ENCODE measurements at regions not wholly inside any gene's neighbourhood (a gene's known extent, or its start where the extent isn't known, plus 50 kb on each side); places are given as distances from the start of the nearest gene placed in this dataset.

DNA sequence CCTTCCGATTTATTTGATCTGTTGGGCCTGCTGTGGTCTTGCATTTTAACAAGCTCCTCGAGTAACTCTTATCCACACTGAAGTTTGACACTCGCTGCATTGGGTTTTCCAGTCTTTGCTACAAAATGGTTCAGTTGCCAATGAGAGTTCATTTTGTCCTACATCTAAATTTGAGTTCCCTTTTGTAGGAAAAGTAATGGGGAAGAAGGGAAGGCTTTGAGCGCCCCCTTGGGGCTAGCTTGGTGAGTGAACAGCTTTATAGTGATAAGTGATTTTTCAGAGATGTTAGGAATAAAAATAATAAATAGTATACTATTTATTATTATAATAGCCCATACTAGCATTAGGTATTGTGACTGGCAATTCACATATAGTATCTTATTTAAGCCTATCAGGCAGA, 89.9 kb upstream of the GNAQ start:
- H3K27me3 ChIP-seq = no peaks in the 10 kb centered on the region
- peak; percentile 33 to 79 (median 60) for DNase-seq
- H3K4me1 ChIP-seq = peaks cover 0 to 5% (median 0%) of the 10 kb centered on the region in 4 donors
- no peak overlapping the region for H3K4me3 ChIP-seq
- H3K36me3 ChIP-seq = no peaks in the 10 kb centered on the region
- H3K27ac ChIP-seq = no peak overlapping the region
- H3K9me3 ChIP-seq = no peaks in the 10 kb centered on the region
- no peak for TF ChIP-seq POLR2A (IDR thresholded peaks at IDR 0.05)
- TF ChIP-seq, protein P1, sequence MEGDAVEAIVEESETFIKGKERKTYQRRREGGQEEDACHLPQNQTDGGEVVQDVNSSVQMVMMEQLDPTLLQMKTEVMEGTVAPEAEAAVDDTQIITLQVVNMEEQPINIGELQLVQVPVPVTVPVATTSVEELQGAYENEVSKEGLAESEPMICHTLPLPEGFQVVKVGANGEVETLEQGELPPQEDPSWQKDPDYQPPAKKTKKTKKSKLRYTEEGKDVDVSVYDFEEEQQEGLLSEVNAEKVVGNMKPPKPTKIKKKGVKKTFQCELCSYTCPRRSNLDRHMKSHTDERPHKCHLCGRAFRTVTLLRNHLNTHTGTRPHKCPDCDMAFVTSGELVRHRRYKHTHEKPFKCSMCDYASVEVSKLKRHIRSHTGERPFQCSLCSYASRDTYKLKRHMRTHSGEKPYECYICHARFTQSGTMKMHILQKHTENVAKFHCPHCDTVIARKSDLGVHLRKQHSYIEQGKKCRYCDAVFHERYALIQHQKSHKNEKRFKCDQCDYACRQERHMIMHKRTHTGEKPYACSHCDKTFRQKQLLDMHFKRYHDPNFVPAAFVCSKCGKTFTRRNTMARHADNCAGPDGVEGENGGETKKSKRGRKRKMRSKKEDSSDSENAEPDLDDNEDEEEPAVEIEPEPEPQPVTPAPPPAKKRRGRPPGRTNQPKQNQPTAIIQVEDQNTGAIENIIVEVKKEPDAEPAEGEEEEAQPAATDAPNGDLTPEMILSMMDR (IDR thresholded peaks at IDR 0.05) = peak in 4 of 6 experiments; percentile 42 to 57 (median 51)

DNA sequence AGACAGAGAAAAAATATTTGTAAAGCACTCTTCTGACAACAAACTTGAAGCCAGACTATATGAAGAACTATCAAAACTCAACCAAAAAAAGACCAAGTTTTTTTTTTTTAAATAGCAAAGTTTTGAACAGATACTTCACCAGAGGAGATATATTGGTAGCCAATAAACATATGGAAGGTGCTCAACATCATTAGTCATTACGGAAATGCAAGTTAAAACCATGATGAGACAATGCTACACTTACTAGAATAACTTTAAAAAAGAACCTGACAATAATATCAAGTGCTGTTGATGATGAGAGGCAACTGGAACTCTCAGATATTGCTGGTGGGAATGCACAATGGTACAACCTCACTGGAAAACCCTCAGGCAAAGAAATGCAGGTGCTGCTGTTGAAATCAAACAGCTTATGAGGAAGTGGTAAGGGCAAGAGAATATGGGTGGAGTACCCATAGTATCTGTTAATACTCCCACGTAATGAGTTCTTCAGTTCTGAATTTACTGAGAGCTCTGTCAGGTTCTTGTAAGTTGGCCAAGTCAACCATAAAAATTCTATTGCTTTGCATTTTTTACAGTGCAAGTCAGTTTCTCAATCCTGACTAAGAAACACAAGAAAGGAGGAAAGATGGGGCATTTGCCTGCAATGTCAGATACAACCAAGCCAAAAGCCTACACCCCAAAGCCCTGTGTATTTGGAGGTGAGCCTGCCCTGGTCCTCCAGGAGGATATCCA, 87.3 kb upstream of the GNAQ start:
- DNase-seq = no peak
- peaks cover 0 to 5% (median 0%) of the 10 kb centered on the region in 4 donors for H3K4me1 ChIP-seq
- no peaks in the 10 kb centered on the region for H3K36me3 ChIP-seq
- H3K27me3 ChIP-seq = no peaks in the 10 kb centered on the region
- H3K4me3 ChIP-seq = no peak overlapping the region
- TF ChIP-seq POLR2A (IDR thresholded peaks at IDR 0.05) = no peak
- TF ChIP-seq, protein P1 (IDR thresholded peaks at IDR 0.05) = no peak
- no peaks in the 10 kb centered on the region for H3K9me3 ChIP-seq
- no peak overlapping the region for H3K27ac ChIP-seq

DNA sequence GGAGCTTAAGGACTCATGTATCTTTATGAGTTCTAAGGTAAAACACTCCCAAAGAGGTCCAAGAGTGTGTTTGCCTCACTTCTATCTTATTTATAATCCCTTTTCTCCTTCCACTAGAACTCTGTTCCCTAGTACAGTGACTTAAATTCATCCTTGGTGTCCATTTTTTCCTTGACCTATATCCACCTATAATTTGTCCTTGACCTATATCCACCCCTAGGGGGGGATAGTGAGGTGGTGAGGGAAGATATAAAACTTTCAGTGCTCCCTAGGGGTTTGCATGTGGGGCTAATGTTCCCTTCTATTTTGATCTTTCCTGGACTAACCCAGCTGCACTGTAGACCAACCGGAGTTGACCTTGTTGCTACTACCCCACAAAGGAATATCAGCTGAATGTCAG, 83.5 kb upstream of the GNAQ start:
- H3K4me1 ChIP-seq = peaks cover 0 to 5% (median 0%) of the 10 kb centered on the region in 4 donors
- no peaks in the 10 kb centered on the region for H3K27me3 ChIP-seq
- DNase-seq = no peak
- no peak overlapping the region for H3K4me3 ChIP-seq
- no peaks in the 10 kb centered on the region for H3K9me3 ChIP-seq
- no peaks in the 10 kb centered on the region for H3K36me3 ChIP-seq
- no peak overlapping the region for H3K27ac ChIP-seq
- no peak for TF ChIP-seq POLR2A (IDR thresholded peaks at IDR 0.05)
- TF ChIP-seq, protein P1 (IDR thresholded peaks at IDR 0.05) = peak in 4 of 6 experiments; percentile 5 to 35 (median 8)

DNA sequence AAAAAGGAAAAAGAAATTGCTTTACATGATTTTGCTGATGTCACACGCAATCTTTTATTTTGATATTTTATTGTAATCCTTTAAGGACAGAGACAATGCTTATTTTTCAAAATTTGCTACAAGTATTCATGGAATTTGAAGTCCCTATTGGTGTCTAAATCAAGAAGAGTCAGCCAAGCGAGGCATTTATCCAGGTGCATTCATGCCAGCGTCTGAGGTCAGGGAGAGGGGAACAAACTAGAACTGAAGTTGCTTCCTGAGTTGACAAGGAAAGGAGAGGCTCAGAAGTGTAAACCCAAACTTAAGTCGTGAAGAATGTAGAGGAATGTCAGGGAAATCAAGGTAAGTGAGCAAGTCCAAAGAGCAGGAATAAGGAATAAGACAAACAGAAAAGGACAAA, 83.0 kb upstream of the GNAQ start:
- Histone ChIP-seq H3K9me3 (no peaks in the 10 kb centered on the region), H3K4me1 (peaks cover 0 to 5% (median 0%) of the 10 kb centered on the region in 4 donors), H3K4me3 (no peak overlapping the region), H3K27ac (no peak overlapping the region), H3K27me3 (no peaks in the 10 kb centered on the region), H3K36me3 (no peaks in the 10 kb centered on the region)
- no peak for DNase-seq
- TF ChIP-seq POLR2A (IDR thresholded peaks at IDR 0.05) = no peak
- TF ChIP-seq, protein P1 (IDR thresholded peaks at IDR 0.05) = no peak

DNA sequence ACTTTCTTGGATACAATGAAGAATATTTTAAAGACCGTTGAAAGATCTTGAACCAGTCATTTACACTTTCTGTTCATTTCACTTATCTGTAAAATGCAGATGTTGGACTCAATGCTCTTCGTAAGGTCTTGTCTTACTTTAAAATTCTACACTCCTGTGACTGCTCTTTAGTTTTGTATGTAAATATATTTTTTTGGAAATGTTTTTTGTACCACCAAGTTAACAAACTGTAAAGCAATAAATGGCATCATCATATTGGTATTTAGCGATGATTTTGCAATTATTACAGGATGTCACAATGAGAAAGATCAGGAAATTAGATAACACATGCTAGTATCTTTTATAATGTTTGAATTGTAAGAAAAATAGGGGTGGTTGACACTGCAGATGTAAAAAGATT, 80.8 kb upstream of the GNAQ start:
- no peaks in the 10 kb centered on the region for H3K27me3 ChIP-seq
- TF ChIP-seq, protein P1 (IDR thresholded peaks at IDR 0.05) = no peak
- TF ChIP-seq POLR2A (IDR thresholded peaks at IDR 0.05) = no peak
- no peaks in the 10 kb centered on the region for H3K36me3 ChIP-seq
- no peak overlapping the region for H3K4me3 ChIP-seq
- DNase-seq = no peak
- no peaks in the 10 kb centered on the region for H3K9me3 ChIP-seq
- no peak overlapping the region for H3K27ac ChIP-seq
- H3K4me1 ChIP-seq = no peaks in the 10 kb centered on the region
